H1 (cell line): ENCODE measurements at regions not wholly inside any gene's neighbourhood (a gene's known extent, or its start where the extent isn't known, plus 50 kb on each side); places are given as distances from the start of the nearest gene placed in this dataset.

Experiments used
- EP300 ChIP-seq, 2 experiments: IDR thresholded peaks; 1 replicate in 1 of 2; 2 replicates in 1 of 2; pipeline ENCODE4 v1.6.1; 2011 to 2012; ENCODE audit warnings: low read depth in 2 of 2, low read length in 2 of 2, mild to moderate bottlenecking in 2 of 2, borderline replicate concordance in 1 of 2, inconsistent platforms in 1 of 2, moderate library complexity in 1 of 2
- RAD21 ChIP-seq, 2 experiments: IDR thresholded peaks in 1 of 2; conservative IDR thresholded peaks in 1 of 2; 2 replicates each; pipeline ENCODE4 v1.6.1; 2011; ENCODE audit warnings: low read depth in 2 of 2, low read length in 2 of 2, improper control_type of control experiment in 1 of 2, inconsistent platforms in 1 of 2, mild to moderate bottlenecking in 1 of 2, moderate library complexity in 1 of 2
- SIN3A ChIP-seq, 2 experiments: IDR thresholded peaks in 1 of 2; conservative IDR thresholded peaks in 1 of 2; 2 replicates each; pipeline ENCODE4 v1.6.1; 2011 to 2012; ENCODE audit warnings: low read length in 2 of 2, improper control_type of control experiment in 1 of 2, low read depth in 1 of 2, mild to moderate bottlenecking in 1 of 2
- SRF ChIP-seq: IDR thresholded peaks from 2 replicates; pipeline ENCODE4 v1.6.1; 2011; ENCODE audit warnings: mild to moderate bottlenecking, low read depth, low read length, moderate library complexity

- TF ChIP-seq SIN3A (conservative IDR thresholded peaks at IDR 0.05 in 1 of 2, IDR thresholded peaks at IDR 0.05 in 1 of 2; ENCODE audit: low read depth in 1 of 2, low read length in 2 of 2): no peak
- no peak for TF ChIP-seq EP300 (IDR thresholded peaks at IDR 0.05; ENCODE audit: borderline replicate concordance in 1 of 2, low read depth in 2 of 2, low read length in 2 of 2)
- TF ChIP-seq RAD21 (IDR thresholded peaks at IDR 0.05 in 1 of 2, conservative IDR thresholded peaks at IDR 0.05 in 1 of 2; ENCODE audit: low read depth in 2 of 2, low read length in 2 of 2): no peak
- no peak for TF ChIP-seq SRF
- TF ChIP-seq, all 59 proteins: peak for 0
Measured at GRCh38 chr14:41374092-41374491, 232.6 kb upstream of the LRFN5 start (continued).
